CD4-positive, alpha-beta T cell (primary cell): ENCODE measurements at regions not wholly inside any gene's neighbourhood (a gene's known extent, or its start where the extent isn't known, plus 50 kb on each side); places are given as distances from the start of the nearest gene placed in this dataset.

Experiments used
- ATAC-seq: fragments of 200-7000 bp; cut with Tn5 transposase; one replicate; pipeline ENCODE4 v1.10.0; 2022; ENCODE audit warnings: mild to moderate bottlenecking; ENCODE audit not compliant: poor library complexity
- CTCF ChIA-PET: fragments of 350-600 bp; sonication (Branson Sonifier 250); formaldehyde crosslinking; loops from one replicate; lab custom pipeline; 2021; ENCODE audit warnings: antibody characterized with exemption, inconsistent platforms; lab: Charles Lee
- POLR2A ChIA-PET: fragments of 350-600 bp; sonication (Branson Sonifier 250); formaldehyde crosslinking; loops from one replicate; lab custom pipeline; 2021; ENCODE audit warnings: antibody characterized with exemption, inconsistent platforms; lab: Charles Lee
- DNase-seq, 14 experiments: peaks; one replicate each; pipeline ENCODE4 v3.0.0-alpha.2; 2013 to 2020; ENCODE audit warnings: mixed read lengths in 2 of 14
- H3K27ac ChIP-seq, 2 donors: one replicate each; pipeline versions ENCODE4 v1.5.1 to v1.7.0; 2013; ENCODE audit warnings: low read length in 2 of 2, low read depth in 1 of 2, mild to moderate bottlenecking in 1 of 2
- H3K27me3 ChIP-seq, 2 experiments: 1 replicate in 1 of 2; 2 replicates in 1 of 2; pipeline versions ENCODE4 v1.6.1 to v1.7.0; 2013; ENCODE audit warnings: low read length in 2 of 2, control low read depth in 1 of 2, mild to moderate bottlenecking in 1 of 2, moderate library complexity in 1 of 2; ENCODE audit not compliant: insufficient read depth in 2 of 2, control insufficient read depth in 1 of 2
- H3K36me3 ChIP-seq: one replicate; pipeline ENCODE4 v1.6.1; 2013; ENCODE audit warnings: low read length, control low read depth; ENCODE audit not compliant: insufficient read depth
- H3K4me1 ChIP-seq: one replicate; pipeline ENCODE4 v1.6.1; 2013; ENCODE audit warnings: low read length, control low read depth; ENCODE audit not compliant: insufficient read depth
- H3K4me3 ChIP-seq: one replicate; pipeline ENCODE4 v1.5.1; 2013; ENCODE audit warnings: mild to moderate bottlenecking, low read length, moderate library complexity
- H3K9me3 ChIP-seq, 2 experiments: 1 replicate in 1 of 2; 2 replicates in 1 of 2; pipeline versions ENCODE4 v1.6.1 to v1.7.0; 2013; ENCODE audit warnings: low read length in 2 of 2, mild to moderate bottlenecking in 2 of 2, control low read depth in 1 of 2, moderate library complexity in 1 of 2; ENCODE audit not compliant: control insufficient read depth in 1 of 2, insufficient read depth in 1 of 2
- H3K27ac Mint-ChIP-seq: one replicate; pipeline ENCODE4 v1.8.0; 2020; ENCODE audit warnings: mixed read lengths
- H3K27me3 Mint-ChIP-seq: one replicate; pipeline ENCODE4 v1.8.0; 2021; ENCODE audit warnings: mixed read lengths
- H3K36me3 Mint-ChIP-seq: one replicate; pipeline ENCODE4 v1.8.0; 2021; ENCODE audit warnings: low read depth, mixed read lengths
- H3K4me1 Mint-ChIP-seq: one replicate; pipeline ENCODE4 v1.8.0; 2021; ENCODE audit warnings: low read depth, mixed read lengths
- H3K4me3 Mint-ChIP-seq: one replicate; pipeline ENCODE4 v1.8.0; 2020; ENCODE audit warnings: mild to moderate bottlenecking, mixed read lengths
- H3K9me3 Mint-ChIP-seq: one replicate; pipeline ENCODE4 v1.8.0; 2020; ENCODE audit warnings: mixed read lengths
- CTCF ChIP-seq: fragments of 200-600 bp; IDR thresholded peaks from one replicate; pipeline ENCODE4 v1.8.0; 2022; ENCODE audit warnings: antibody characterized with exemption, mild to moderate bottlenecking
- intact Hi-C, 2 experiments: fragments of 100-400 bp; cut with DNase I in 1 of 2; cut with micrococcal nuclease in 1 of 2; formaldehyde crosslinking; loops; one replicate each; pipeline versions ENCODE4 v1.15.1 to v1.9.0; 2023 to 2025; cut with DNase I, micrococcal nuclease

GRCh38 chr12:91964501-91964900, 181.1 kb downstream of the BTG1 start:
- CTCF ChIA-PET = no interaction called here
- Histone ChIP-seq H3K27me3 (no peaks in the 10 kb centered on the region), H3K27ac (no peak overlapping the region), H3K36me3 (no peaks in the 10 kb centered on the region), H3K4me3 (no peak overlapping the region), H3K9me3 (peaks cover 0 to 5% of the 10 kb centered on the region in 2 experiments), H3K4me1 (no peaks in the 10 kb centered on the region)
- no peak for TF ChIP-seq CTCF
- H3K9me3 Mint-ChIP-seq = peaks cover 2% of the 10 kb centered on the region
- no peaks in the 10 kb centered on the region for H3K27me3 Mint-ChIP-seq
- no peaks in the 10 kb centered on the region for H3K36me3 Mint-ChIP-seq
- intact Hi-C loops = no loop called here
- no peak for DNase-seq
- no peak overlapping the region for H3K27ac Mint-ChIP-seq
- peaks cover 5% of the 10 kb centered on the region for H3K4me1 Mint-ChIP-seq
- no peak for ATAC-seq
- no peak overlapping the region for H3K4me3 Mint-ChIP-seq
- POLR2A ChIA-PET = no interaction called here

- no peak overlapping the region for H3K27ac ChIP-seq
- H3K9me3 ChIP-seq = peaks cover 0 to 5% of the 10 kb centered on the region in 2 experiments
- H3K36me3 ChIP-seq = no peaks in the 10 kb centered on the region
- Mint-ChIP-seq H3K9me3 (peaks cover 12% of the 10 kb centered on the region), H3K36me3 (peaks cover 8% of the 10 kb centered on the region), H3K4me3 (no peak overlapping the region), H3K27me3 (no peaks in the 10 kb centered on the region), H3K4me1 (no peaks in the 10 kb centered on the region), H3K27ac (no peak overlapping the region)
- H3K27me3 ChIP-seq = no peaks in the 10 kb centered on the region
- ATAC-seq (no peak), DNase-seq (no peak)
- POLR2A ChIA-PET = interaction anchor here (0.5 kb wide), 1 partner anchor 16 kb away, joined by 6 read pairs; no protein-coding TSS in a partner anchor
- no peak for TF ChIP-seq CTCF
- CTCF ChIA-PET = interaction anchor here (1.2 kb wide), 2 partner anchors 30 to 372 kb away, joined by 3 read pairs; no protein-coding TSS in a partner anchor
- no peak overlapping the region for H3K4me3 ChIP-seq
- H3K4me1 ChIP-seq = no peaks in the 10 kb centered on the region
- intact Hi-C loops = no loop called here
Observed at GRCh38 chr12:91959220-91959619, 186.4 kb downstream of the BTG1 start.

- ChIA-PET CTCF (interaction anchor here (1.2 kb wide), 2 partner anchors 31 to 373 kb away, joined by 3 read pairs; no protein-coding TSS in a partner anchor), POLR2A (interaction anchor here (0.5 kb wide), 1 partner anchor 15 kb away, joined by 6 read pairs; no protein-coding TSS in a partner anchor)
- Histone ChIP-seq H3K27me3 (no peaks in the 10 kb centered on the region), H3K36me3 (no peaks in the 10 kb centered on the region), H3K9me3 (peaks cover 0 to 5% of the 10 kb centered on the region in 2 experiments), H3K4me3 (no peak overlapping the region), H3K4me1 (no peaks in the 10 kb centered on the region), H3K27ac (no peak overlapping the region)
- no peak for TF ChIP-seq CTCF
- no peak for ATAC-seq
- Mint-ChIP-seq H3K36me3 (peaks cover 8% of the 10 kb centered on the region), H3K9me3 (peaks cover 12% of the 10 kb centered on the region), H3K27me3 (no peaks in the 10 kb centered on the region), H3K4me1 (no peaks in the 10 kb centered on the region), H3K27ac (no peak overlapping the region), H3K4me3 (no peak overlapping the region)
- intact Hi-C loops = no loop called here
- DNase-seq = no peak
Observed at GRCh38 chr12:91958816-91959215, 186.8 kb downstream of the BTG1 start.
